Right ventricle myocardium superior (tissue), 1 donor: ENCODE measurements at regions not wholly inside any gene's neighbourhood (a gene's known extent, or its start where the extent isn't known, plus 50 kb on each side); places are given as distances from the start of the nearest gene placed in this dataset.
"Not testable (repeated sequence)": the region's sequence is repeated elsewhere in the genome, so short reads cannot be mapped to it uniquely, and the experiment has no call there.

Experiments
- ATAC-seq: fragments of 200-7000 bp; cut with Tn5 transposase; one replicate; pipeline ENCODE4 v1.9.1; 2020; ENCODE audit warnings: mild to moderate bottlenecking; ENCODE audit not compliant: poor library complexity
- DNase-seq: peaks from one replicate; pipeline ENCODE4 v3.0.0-alpha.2; 2020
- intact Hi-C: fragments of 100-400 bp; cut with DNase I; formaldehyde crosslinking; loops from one replicate; pipeline ENCODE4 v1.11.2; 2022
- donor health status: DM: no; HTN: yes; CAD: no; lungs with severe emphysema.

- ATAC-seq, DNase-seq, intact Hi-C loops: not testable (repeated sequence)
Observed at GRCh38 chr7:32768338-32768737, 123.2 kb downstream of the KBTBD2 start.

GRCh38 chr7:32765649-32766251 is 125.8 kb downstream of the KBTBD2 start:
- DNase-seq, intact Hi-C loops, ATAC-seq: not testable (repeated sequence)

- intact Hi-C loops: no loop called here
- ATAC-seq (no peak), DNase-seq (no peak)
Observed at GRCh38 chr7:32765185-32765584, 126.4 kb downstream of the KBTBD2 start.

- ATAC-seq (no peak), DNase-seq (no peak)
- intact Hi-C loops: no loop called here
Observed at GRCh38 chr7:32762925-32763293, 128.7 kb downstream of the KBTBD2 start.

- DNase-seq, intact Hi-C loops: not testable (repeated sequence)
- ATAC-seq: peak; percentile 27
Observed at GRCh38 chr7:32762206-32762924, 129.2 kb downstream of the KBTBD2 start.

GRCh38 chr7:32761451-32762205 is 129.9 kb downstream of the KBTBD2 start:
- intact Hi-C loops: no loop called here
- DNase-seq (no peak), ATAC-seq (peak; percentile 46)

- DNase-seq, ATAC-seq, intact Hi-C loops: not testable (repeated sequence)
Observed at GRCh38 chr7:32760755-32761154, 130.8 kb downstream of the KBTBD2 start.

GRCh38 chr7:32759859-32760258 is 131.7 kb downstream of the KBTBD2 start:
- intact Hi-C loops, ATAC-seq, DNase-seq: not testable (repeated sequence)

- intact Hi-C loops: not testable (repeated sequence)
Observed at GRCh38 chr7:32753872-32754271, 137.7 kb downstream of the KBTBD2 start.

GRCh38 chr7:32748337-32748736 is 143.2 kb downstream of the KBTBD2 start:
- intact Hi-C loops, DNase-seq, ATAC-seq: not testable (repeated sequence)

More at GRCh38 chr7:32753872-32754271, 137.7 kb downstream of the KBTBD2 start:
- not testable (repeated sequence) for DNase-seq, ATAC-seq

- intact Hi-C loops, ATAC-seq, DNase-seq: not testable (repeated sequence)
Observed at GRCh38 chr7:32747443-32748148, 144.0 kb downstream of the KBTBD2 start.

GRCh38 chr7:32741853-32742476 is 149.6 kb downstream of the KBTBD2 start:
- peak; percentile 43 for ATAC-seq
- DNase-seq, intact Hi-C loops: not testable (repeated sequence)

- DNase-seq, intact Hi-C loops, ATAC-seq: not testable (repeated sequence)
Observed at GRCh38 chr7:32739749-32740148, 151.8 kb downstream of the KBTBD2 start.

GRCh38 chr7:32738390-32738789 is 153.2 kb downstream of the KBTBD2 start:
- ATAC-seq, DNase-seq, intact Hi-C loops: not testable (repeated sequence)

- ATAC-seq, DNase-seq, intact Hi-C loops: not testable (repeated sequence)
Observed at GRCh38 chr7:32732767-32733166, 158.8 kb downstream of the KBTBD2 start.

GRCh38 chr7:32729335-32729675 is 162.3 kb downstream of the KBTBD2 start:
- intact Hi-C loops, ATAC-seq: not testable (repeated sequence)

GRCh38 chr7:32728412-32729334 is 162.9 kb downstream of the KBTBD2 start:
- peak; percentile 85 for DNase-seq
- intact Hi-C loops: not testable (repeated sequence)
- ATAC-seq: peak; percentile 83

More at GRCh38 chr7:32729335-32729675, 162.3 kb downstream of the KBTBD2 start:
- DNase-seq: not testable (repeated sequence)
